DOHH2 (cell line): ENCODE measurements at regions not wholly inside any gene's neighbourhood (a gene's known extent, or its start where the extent isn't known, plus 50 kb on each side); places are given as distances from the start of the nearest gene placed in this dataset.

ENCODE experiments used
- H3F3A ChIP-seq: fragments of 200-600 bp; sonication (generic), shearing (Covaris generic); 2 replicates; pipeline ENCODE4 v1.6.0; 2016; ENCODE audit warnings: antibody characterized with exemption, mild to moderate bottlenecking; ENCODE audit not compliant: control insufficient read depth, insufficient read depth
- H3K27ac ChIP-seq: fragments of 200-600 bp; sonication (generic); 2 replicates; pipeline ENCODE4 v1.5.1; 2014; ENCODE audit warnings: low read depth, mild to moderate bottlenecking, low read length, moderate library complexity
- H3K27me3 ChIP-seq: fragments of 200-600 bp; sonication (generic); 2 replicates; pipeline ENCODE4 v1.6.1; 2014; ENCODE audit warnings: mild to moderate bottlenecking, low read length, mixed read lengths; ENCODE audit not compliant: control insufficient read depth
- H3K36me3 ChIP-seq: fragments of 200-600 bp; sonication (generic); 2 replicates; pipeline ENCODE4 v1.6.1; 2014; ENCODE audit warnings: mild to moderate bottlenecking, low read length, moderate library complexity, mixed read lengths; ENCODE audit not compliant: control insufficient read depth
- H3K4me1 ChIP-seq: fragments of 200-600 bp; sonication (generic); 2 replicates; pipeline ENCODE4 v1.6.1; 2014; ENCODE audit warnings: mild to moderate bottlenecking, low read length, mixed read lengths; ENCODE audit not compliant: control insufficient read depth
- H3K4me2 ChIP-seq: fragments of 200-600 bp; sonication (generic); 2 replicates; pipeline ENCODE4 v1.6.0; 2014; ENCODE audit warnings: mild to moderate bottlenecking, low read length, moderate library complexity
- H3K4me3 ChIP-seq: fragments of 200-600 bp; sonication (generic); 2 replicates; pipeline ENCODE4 v1.5.1; 2014; ENCODE audit warnings: mild to moderate bottlenecking, low read length, mixed read lengths
- H3K79me2 ChIP-seq: fragments of 200-600 bp; sonication (generic); 2 replicates; pipeline ENCODE4 v1.6.1; 2014; ENCODE audit warnings: mild to moderate bottlenecking, low read length, mixed read lengths; ENCODE audit not compliant: control insufficient read depth
- H3K9me2 ChIP-seq: fragments of 200-600 bp; sonication (generic); replicated peaks from 2 replicates; pipeline ENCODE4 v1.6.1; 2014; ENCODE audit warnings: mild to moderate bottlenecking, low read length, mixed read lengths; ENCODE audit not compliant: control insufficient read depth
- H3K9me3 ChIP-seq: fragments of 200-600 bp; sonication (generic); 2 replicates; pipeline ENCODE4 v1.6.1; 2014; ENCODE audit warnings: antibody characterized with exemption, low read length, mixed read lengths; ENCODE audit not compliant: control insufficient read depth, insufficient read depth
- H4K20me1 ChIP-seq: fragments of 200-600 bp; sonication (generic); 2 replicates; pipeline ENCODE4 v1.6.0; 2014; ENCODE audit warnings: low read depth, mild to moderate bottlenecking, antibody characterized with exemption, low read length, moderate library complexity; ENCODE audit not compliant: control insufficient read depth, insufficient read depth
- EZH2phosphoT487 ChIP-seq: fragments of 200-600 bp; sonication (generic); IDR thresholded peaks from 2 replicates; pipeline ENCODE4 v1.6.1; 2017; ENCODE audit warnings: borderline replicate concordance, mild to moderate bottlenecking, antibody characterized with exemption, low read length, moderate library complexity, mixed read lengths
- TF ChIP-seq, protein P1 (sequence below): fragments of 200-600 bp; sonication (generic); IDR thresholded peaks from one replicate; pipeline ENCODE4 v1.5.1; 2014; ENCODE audit warnings: antibody characterized with exemption, mild to moderate bottlenecking, low read depth, low read length; ENCODE audit not compliant: poor library complexity, severe bottlenecking

DNA sequence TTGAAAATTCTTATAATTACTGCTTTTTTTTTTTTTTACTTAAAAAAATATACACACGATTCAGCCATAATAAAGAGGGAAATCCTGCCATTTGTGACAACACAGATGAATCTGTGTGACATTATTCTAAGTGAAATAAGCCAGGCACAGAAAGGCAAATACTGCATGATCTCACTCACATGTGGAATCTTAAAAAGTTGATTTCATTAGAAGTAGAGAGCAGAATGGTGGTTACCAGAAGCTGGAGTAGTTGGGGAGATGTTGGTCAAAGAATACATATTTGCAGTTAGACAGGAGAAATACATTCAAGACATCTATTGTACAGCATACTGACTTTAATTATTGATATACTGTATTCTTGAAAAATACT is 116.2 kb downstream of the KLF12 start:
- Histone ChIP-seq H3K4me3 (no peak overlapping the region), H3F3A (no peaks in the 10 kb centered on the region), H3K79me2 (no peaks in the 10 kb centered on the region), H3K36me3 (peaks cover 4% of the 10 kb centered on the region), H3K4me1 (no peaks in the 10 kb centered on the region), H3K27ac (no peak overlapping the region), H3K27me3 (no peaks in the 10 kb centered on the region), H3K4me2 (no peak overlapping the region), H4K20me1 (no peaks in the 10 kb centered on the region), H3K9me2 (no peaks in the 10 kb centered on the region), H3K9me3 (no peaks in the 10 kb centered on the region)
- no peak for TF ChIP-seq EZH2phosphoT487
- TF ChIP-seq, protein P1, sequence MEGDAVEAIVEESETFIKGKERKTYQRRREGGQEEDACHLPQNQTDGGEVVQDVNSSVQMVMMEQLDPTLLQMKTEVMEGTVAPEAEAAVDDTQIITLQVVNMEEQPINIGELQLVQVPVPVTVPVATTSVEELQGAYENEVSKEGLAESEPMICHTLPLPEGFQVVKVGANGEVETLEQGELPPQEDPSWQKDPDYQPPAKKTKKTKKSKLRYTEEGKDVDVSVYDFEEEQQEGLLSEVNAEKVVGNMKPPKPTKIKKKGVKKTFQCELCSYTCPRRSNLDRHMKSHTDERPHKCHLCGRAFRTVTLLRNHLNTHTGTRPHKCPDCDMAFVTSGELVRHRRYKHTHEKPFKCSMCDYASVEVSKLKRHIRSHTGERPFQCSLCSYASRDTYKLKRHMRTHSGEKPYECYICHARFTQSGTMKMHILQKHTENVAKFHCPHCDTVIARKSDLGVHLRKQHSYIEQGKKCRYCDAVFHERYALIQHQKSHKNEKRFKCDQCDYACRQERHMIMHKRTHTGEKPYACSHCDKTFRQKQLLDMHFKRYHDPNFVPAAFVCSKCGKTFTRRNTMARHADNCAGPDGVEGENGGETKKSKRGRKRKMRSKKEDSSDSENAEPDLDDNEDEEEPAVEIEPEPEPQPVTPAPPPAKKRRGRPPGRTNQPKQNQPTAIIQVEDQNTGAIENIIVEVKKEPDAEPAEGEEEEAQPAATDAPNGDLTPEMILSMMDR: no peak

DNA sequence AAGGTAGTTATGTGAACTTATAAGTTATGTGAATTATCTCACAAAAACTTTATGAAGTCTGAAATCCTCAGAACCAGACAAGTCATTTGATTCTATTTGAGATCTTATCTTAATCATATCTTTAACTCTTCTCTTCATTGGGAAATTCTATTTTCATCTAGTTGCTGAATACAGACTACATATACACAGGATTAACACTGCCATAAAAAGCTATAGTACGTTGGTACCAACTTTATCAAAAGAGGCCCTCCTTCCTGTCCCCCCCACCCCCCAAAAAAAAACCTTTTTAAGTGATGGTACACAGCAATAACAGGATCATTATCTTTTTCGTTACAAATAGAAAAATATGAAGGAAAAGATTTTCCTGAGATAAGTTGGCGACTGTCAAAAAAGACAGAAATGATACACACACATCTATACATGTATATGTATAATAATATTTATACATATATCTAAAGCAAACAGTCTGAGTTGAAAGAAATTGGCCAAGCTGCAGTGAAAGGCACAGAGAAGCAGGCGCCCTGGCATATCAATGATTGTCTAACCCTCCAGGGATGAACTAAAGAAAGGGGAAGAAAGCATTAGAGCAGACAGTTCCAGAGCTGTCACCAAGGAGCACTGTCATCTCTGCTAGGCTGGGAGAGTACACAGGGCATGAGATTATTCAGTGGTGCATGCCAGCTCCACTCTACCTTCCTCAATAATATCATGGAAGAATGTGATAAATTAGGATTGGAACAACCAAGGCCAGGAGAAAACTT is 116.7 kb downstream of the KLF12 start:
- no peaks in the 10 kb centered on the region for H3F3A ChIP-seq
- no peaks in the 10 kb centered on the region; the same call in 1 of the 2 replicates for H3K79me2 ChIP-seq
- H3K9me2 ChIP-seq: no peaks in the 10 kb centered on the region
- no peaks in the 10 kb centered on the region for H3K9me3 ChIP-seq
- no peaks in the 10 kb centered on the region for H4K20me1 ChIP-seq
- no peak overlapping the region for H3K4me3 ChIP-seq
- H3K4me1 ChIP-seq: no peaks in the 10 kb centered on the region
- H3K4me2 ChIP-seq: no peak overlapping the region
- TF ChIP-seq, protein P1: no peak
- H3K27ac ChIP-seq: no peak overlapping the region
- no peaks in the 10 kb centered on the region for H3K27me3 ChIP-seq
- H3K36me3 ChIP-seq: no peaks in the 10 kb centered on the region; the same call in 1 of the 2 replicates

DNA sequence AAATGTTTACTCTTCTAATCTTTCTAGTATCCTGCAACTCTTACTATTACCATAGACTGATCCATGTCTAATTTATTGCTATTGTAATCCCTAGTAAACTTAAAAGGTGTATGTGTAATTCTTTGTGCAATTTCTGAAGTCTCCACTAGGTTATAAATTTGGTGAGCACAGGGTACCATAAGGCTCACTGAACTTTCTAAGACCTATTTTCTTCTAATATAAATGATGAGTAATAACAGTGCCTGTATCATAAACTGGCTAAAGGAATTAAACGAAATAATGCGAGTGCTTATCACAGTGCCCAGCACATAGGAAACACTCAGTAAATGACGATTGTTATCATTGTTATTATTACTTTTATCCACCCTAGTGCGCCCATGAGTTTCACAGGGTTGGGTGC is 119.1 kb downstream of the KLF12 start:
- H3K9me3 ChIP-seq: no peaks in the 10 kb centered on the region
- no peaks in the 10 kb centered on the region for H3K9me2 ChIP-seq

More for the DNA sequence above, 119.1 kb downstream of the KLF12 start:
- TF ChIP-seq, protein P1: no peak
- no peak for TF ChIP-seq EZH2phosphoT487
- no peak overlapping the region for H3K4me3 ChIP-seq
- no peak overlapping the region for H3K4me2 ChIP-seq
- H4K20me1 ChIP-seq: no peaks in the 10 kb centered on the region
- H3K27me3 ChIP-seq: no peaks in the 10 kb centered on the region
- H3F3A ChIP-seq: no peaks in the 10 kb centered on the region
- H3K27ac ChIP-seq: no peak overlapping the region
- H3K4me1 ChIP-seq: no peaks in the 10 kb centered on the region
- no peaks in the 10 kb centered on the region; the same call in 1 of the 2 replicates for H3K79me2 ChIP-seq
- H3K36me3 ChIP-seq: no peaks in the 10 kb centered on the region
